HFFc6 (cell line): ENCODE measurements at regions not wholly inside any gene's neighbourhood (a gene's known extent, or its start where the extent isn't known, plus 50 kb on each side); places are given as distances from the start of the nearest gene placed in this dataset.

ENCODE experiments used
- DNase-seq: peaks from one replicate; pipeline ENCODE4 v3.0.0-alpha.2; 2018
- H3K27ac Mint-ChIP-seq: 2 replicates; pipeline ENCODE4 v1.8.0; 2020; ENCODE audit warnings: mild to moderate bottlenecking, mixed read lengths
- H3K27me3 Mint-ChIP-seq: 2 replicates; pipeline ENCODE4 v1.8.0; 2021; ENCODE audit warnings: mild to moderate bottlenecking, moderate library complexity, mixed read lengths; ENCODE audit not compliant: insufficient read depth
- H3K36me3 Mint-ChIP-seq: 2 replicates; pipeline ENCODE4 v1.8.0; 2021; ENCODE audit warnings: low read depth, mixed read lengths
- H3K4me1 Mint-ChIP-seq: 2 replicates; pipeline ENCODE4 v1.8.0; 2020; ENCODE audit warnings: low read depth, mixed read lengths
- H3K4me3 Mint-ChIP-seq: 2 replicates; pipeline ENCODE4 v1.8.0; 2020; ENCODE audit warnings: mild to moderate bottlenecking, moderate library complexity, mixed read lengths
- H3K9me3 Mint-ChIP-seq: 2 replicates; pipeline ENCODE4 v1.8.0; 2020; ENCODE audit warnings: mild to moderate bottlenecking, mixed read lengths
- CTCF ChIP-seq: fragments of 200-600 bp; sonication (generic); IDR thresholded peaks from 2 replicates; pipeline ENCODE4 v1.5.0; 2021; ENCODE audit warnings: antibody characterized with exemption, mild to moderate bottlenecking

- DNase-seq, result no peak
- H3K4me3 Mint-ChIP-seq, result no peak overlapping the region
- no peaks in the 10 kb centered on the region for H3K9me3 Mint-ChIP-seq
- no peaks in the 10 kb centered on the region for H3K36me3 Mint-ChIP-seq
- no peaks in the 10 kb centered on the region for H3K27me3 Mint-ChIP-seq
- no peak overlapping the region for H3K27ac Mint-ChIP-seq
- H3K4me1 Mint-ChIP-seq, result peaks cover 6% of the 10 kb centered on the region; the same call in 1 of the 2 replicates
- no peak for TF ChIP-seq CTCF
Measured at GRCh38 chr21:27817902-27818623, 851.2 kb upstream of the ADAMTS5 start.

GRCh38 chr21:27817074-27817473 is 850.2 kb upstream of the ADAMTS5 start:
- H3K27me3 Mint-ChIP-seq, result no peaks in the 10 kb centered on the region
- DNase-seq, result no peak
- no peaks in the 10 kb centered on the region for H3K36me3 Mint-ChIP-seq
- no peak for TF ChIP-seq CTCF
- H3K27ac Mint-ChIP-seq, result no peak overlapping the region
- H3K4me1 Mint-ChIP-seq, result peaks cover 14% of the 10 kb centered on the region
- H3K9me3 Mint-ChIP-seq, result no peaks in the 10 kb centered on the region
- H3K4me3 Mint-ChIP-seq, result no peak overlapping the region

- peaks cover 2% of the 10 kb centered on the region; the same call in 1 of the 2 replicates for H3K27me3 Mint-ChIP-seq
- peaks cover 17% of the 10 kb centered on the region for H3K4me1 Mint-ChIP-seq
- H3K36me3 Mint-ChIP-seq, result no peaks in the 10 kb centered on the region
- no peak for TF ChIP-seq CTCF
- no peak for DNase-seq
- no peak overlapping the region for H3K4me3 Mint-ChIP-seq
- no peak overlapping the region for H3K27ac Mint-ChIP-seq
- no peaks in the 10 kb centered on the region for H3K9me3 Mint-ChIP-seq
Measured at GRCh38 chr21:27816301-27816700, 849.4 kb upstream of the ADAMTS5 start.

- peaks cover 2% of the 10 kb centered on the region; the same call in 1 of the 2 replicates for H3K27me3 Mint-ChIP-seq
- H3K27ac Mint-ChIP-seq, result no peak overlapping the region
- peaks cover 17% of the 10 kb centered on the region for H3K4me1 Mint-ChIP-seq
Measured at GRCh38 chr21:27814226-27814625, 847.3 kb upstream of the ADAMTS5 start.

GRCh38 chr21:27813750-27814149 is 846.9 kb upstream of the ADAMTS5 start:
- H3K36me3 Mint-ChIP-seq, result no peaks in the 10 kb centered on the region
- H3K4me1 Mint-ChIP-seq, result peaks cover 17% of the 10 kb centered on the region
- peak overlapping the region; percentile 31; the same call in 1 of the 2 replicates for H3K4me3 Mint-ChIP-seq
- peaks cover 2% of the 10 kb centered on the region; the same call in 1 of the 2 replicates for H3K27me3 Mint-ChIP-seq
- no peak overlapping the region for H3K27ac Mint-ChIP-seq
- no peak for DNase-seq
- TF ChIP-seq CTCF, result no peak
- no peaks in the 10 kb centered on the region for H3K9me3 Mint-ChIP-seq

More at GRCh38 chr21:27814226-27814625, 847.3 kb upstream of the ADAMTS5 start:
- DNase-seq, result no peak
- no peak for TF ChIP-seq CTCF
- H3K9me3 Mint-ChIP-seq, result no peaks in the 10 kb centered on the region
- no peak overlapping the region for H3K4me3 Mint-ChIP-seq
- no peaks in the 10 kb centered on the region for H3K36me3 Mint-ChIP-seq
